Adrenal gland (tissue), 9 donors: ENCODE measurements at regions not wholly inside any gene's neighbourhood (a gene's known extent, or its start where the extent isn't known, plus 50 kb on each side); places are given as distances from the start of the nearest gene placed in this dataset.

Experiments used
- DNase-seq, 7 donors: peaks; one replicate each; pipeline ENCODE4 v3.0.0-alpha.2; 2019 to 2020
- H3K27ac ChIP-seq, 5 donors: fragments of 200-600 bp; sonication (generic) in 4 of 5; 1 replicate in 3 of 5; 2 replicates in 2 of 5; pipeline versions ENCODE4 v1.5.1 to v1.8.0; 2016 to 2020; ENCODE audit warnings: mild to moderate bottlenecking in 1 of 5
- H3K27me3 ChIP-seq: fragments of 200-600 bp; 2 replicates; pipeline ENCODE4 v1.8.0; 2021
- H3K36me3 ChIP-seq, 2 donors: fragments of 200-600 bp; replicated peaks in 1 of 2; 1 replicate in 1 of 2; 2 replicates in 1 of 2; pipeline versions ENCODE4 v1.5.1 to v1.8.0; 2018 to 2022
- H3K4me1 ChIP-seq, 2 donors: fragments of 200-600 bp; replicated peaks in 1 of 2; 1 replicate in 1 of 2; 2 replicates in 1 of 2; pipeline versions ENCODE4 v1.5.1 to v1.8.0; 2018 to 2021
- H3K4me3 ChIP-seq, 4 donors: fragments of 200-600 bp; sonication (generic) in 3 of 4; one replicate each; pipeline ENCODE4 v1.5.1; 2016 to 2018
- H3K9me3 ChIP-seq, 3 donors: fragments of 200-600 bp; sonication (generic) in 1 of 3; replicated peaks in 1 of 3; 1 replicate in 2 of 3; 2 replicates in 1 of 3; pipeline versions ENCODE4 v1.5.1 to v1.8.0; 2016 to 2021
- CTCF ChIP-seq, 6 experiments: fragments of 450-650 bp in 4 of 6; fragments of 200-600 bp in 2 of 6; sonication (generic) in 1 of 6; IDR thresholded peaks; 1 replicate in 5 of 6; 2 replicates in 1 of 6; pipeline versions ENCODE4 v1.5.1 to v1.8.0; 2016 to 2021; ENCODE audit warnings: antibody characterized with exemption in 6 of 6, mild to moderate bottlenecking in 2 of 6, moderate library complexity in 1 of 6
- POLR2A ChIP-seq, 2 donors: fragments of 450-650 bp; IDR thresholded peaks; one replicate each; pipeline ENCODE4 v1.6.1; 2017; ENCODE audit warnings: antibody characterized with exemption in 2 of 2, mild to moderate bottlenecking in 2 of 2, moderate library complexity in 1 of 2
- WGBS, 4 donors: extraction: QIAGEN DNeasy Blood & Tissue Kit in 2 of 4; methylation state at CpG; one replicate each; pipeline versions ENCODE4 v1.1.5 to v1.1.7; 2013 to 2017; 5-methylcytosine and 5-hydroxymethylcytosine counted together
- intact Hi-C, 2 donors: fragments of 100-400 bp; cut with DNase I; formaldehyde crosslinking; loops; one replicate each; pipeline versions ENCODE4 v1.14.1 to v1.15.0; 2022 to 2023
- donor health status: healthy with polysubstance abuse.
- donor health status: Bipolar disorder and iron deficiency.
- donor health status: DM: yes; HTN: yes; CAD: no.
- donor health status: DM: no; HTN: no; CAD: no.
- donor health status: DM: no; HTN: no; CAD: no.

GRCh38 chr11:69904161-69904973, 85.2 kb upstream of the FGF3 start:
- intact Hi-C loops: no loop called here
- peaks cover under 1% of the 10 kb centered on the region for H3K27me3 ChIP-seq
- no peak for TF ChIP-seq CTCF (IDR thresholded peaks at IDR 0.05)
- TF ChIP-seq POLR2A (IDR thresholded peaks at IDR 0.05): no peak

GRCh38 chr11:69904974-69905535, 85.8 kb upstream of the FGF3 start:
- intact Hi-C loops: no loop called here
- Histone ChIP-seq H3K27me3 (peaks cover 7% of the 10 kb centered on the region), H3K36me3 (no peaks in the 10 kb centered on the region), H3K4me1 (peaks cover 20 to 21% of the 10 kb centered on the region in 2 donors), H3K27ac (no peak overlapping the region), H3K4me3 (no peak overlapping the region), H3K9me3 (no peaks in the 10 kb centered on the region)
- TF ChIP-seq CTCF (IDR thresholded peaks at IDR 0.05) (no peak), POLR2A (IDR thresholded peaks at IDR 0.05) (no peak)
- WGBS, 4 donors: 86 to 92% (median 87%) methylated on average over 5 to 6 of the region's 6 CpGs
- DNase-seq: no peak

More at GRCh38 chr11:69904161-69904973, 85.2 kb upstream of the FGF3 start:
- Histone ChIP-seq H3K4me3 (no peak overlapping the region), H3K4me1 (peaks cover 21% of the 10 kb centered on the region in 2 donors), H3K27ac (no peak overlapping the region), H3K9me3 (no peaks in the 10 kb centered on the region), H3K36me3 (no peaks in the 10 kb centered on the region)
- DNase-seq: no peak
- 62 to 85% (median 68%) methylated on average over 11 to 14 of the region's 14 CpGs for WGBS, 4 donors

GRCh38 chr11:69905611-69906452, 86.6 kb upstream of the FGF3 start:
- no peak overlapping the region for H3K4me3 ChIP-seq
- peaks cover 14 to 17% of the 10 kb centered on the region in 2 donors for H3K4me1 ChIP-seq
- peaks cover 9% of the 10 kb centered on the region for H3K27me3 ChIP-seq
- H3K36me3 ChIP-seq: no peaks in the 10 kb centered on the region
- peak in 2 of 7 donors; percentile 56 to 57 for DNase-seq
- WGBS, 4 donors: 62 to 79% (median 68%) methylated on average over 4 to 13 of the region's 13 CpGs
- intact Hi-C loops: no loop called here
- no peak overlapping the region for H3K27ac ChIP-seq
- no peaks in the 10 kb centered on the region for H3K9me3 ChIP-seq
- no peak for TF ChIP-seq POLR2A (IDR thresholded peaks at IDR 0.05)
- TF ChIP-seq CTCF (IDR thresholded peaks at IDR 0.05): no peak

GRCh38 chr11:69906453-69906907, 87.3 kb upstream of the FGF3 start:
- intact Hi-C loops: no loop called here
- Histone ChIP-seq H3K27ac (no peak overlapping the region), H3K4me1 (peaks cover 9 to 12% of the 10 kb centered on the region in 2 donors), H3K27me3 (peaks cover 9% of the 10 kb centered on the region), H3K36me3 (no peaks in the 10 kb centered on the region), H3K4me3 (no peak overlapping the region), H3K9me3 (no peaks in the 10 kb centered on the region)
- DNase-seq: peak in 4 of 7 donors; percentile 37 to 65 (median 56)
- 53 to 75% (median 70%) methylated on average over 1 to 3 of the region's 3 CpGs for WGBS, 4 donors
- TF ChIP-seq CTCF (IDR thresholded peaks at IDR 0.05): no peak
- no peak for TF ChIP-seq POLR2A (IDR thresholded peaks at IDR 0.05)
